BJ (cell line): ENCODE measurements at regions not wholly inside any gene's neighbourhood (a gene's known extent, or its start where the extent isn't known, plus 50 kb on each side); places are given as distances from the start of the nearest gene placed in this dataset.

Experiments
- CTCF ChIA-PET: fragments of 350-600 bp; formaldehyde crosslinking; extraction: SDS; loops from one replicate; lab custom pipeline; 2021; ENCODE audit warnings: antibody characterized with exemption, inconsistent platforms; lab: Yijun Ruan, JAX
- POLR2A ChIA-PET: fragments of 300-600 bp; sonication (Branson Sonifier 250); formaldehyde crosslinking; extraction: SDS; loops from one replicate; lab custom pipeline; 2021; ENCODE audit warnings: antibody characterized with exemption; lab: Charles Lee
- DNase-seq: peaks from one replicate; pipeline ENCODE4 v3.0.0-alpha.2; 2011; ENCODE audit warnings: low read depth
- H3K27me3 ChIP-seq: 2 replicates; pipeline ENCODE4 v1.6.0; 2011; ENCODE audit warnings: low read length; ENCODE audit not compliant: control insufficient read depth, insufficient read depth
- H3K36me3 ChIP-seq: 2 replicates; pipeline ENCODE4 v1.5.1; 2011; ENCODE audit warnings: low read length; ENCODE audit not compliant: control insufficient read depth, insufficient read depth
- H3K4me3 ChIP-seq: 2 replicates; pipeline ENCODE4 v1.5.1; 2011; ENCODE audit warnings: low read depth, mild to moderate bottlenecking, control low read depth, low read length
- TF ChIP-seq, protein P1 (sequence below): IDR thresholded peaks from 2 replicates; pipeline ENCODE4 v1.5.1; 2011; ENCODE audit warnings: low read depth, mild to moderate bottlenecking, control low read depth, inconsistent platforms, low read length, moderate library complexity; ENCODE audit not compliant: insufficient read depth

DNA sequence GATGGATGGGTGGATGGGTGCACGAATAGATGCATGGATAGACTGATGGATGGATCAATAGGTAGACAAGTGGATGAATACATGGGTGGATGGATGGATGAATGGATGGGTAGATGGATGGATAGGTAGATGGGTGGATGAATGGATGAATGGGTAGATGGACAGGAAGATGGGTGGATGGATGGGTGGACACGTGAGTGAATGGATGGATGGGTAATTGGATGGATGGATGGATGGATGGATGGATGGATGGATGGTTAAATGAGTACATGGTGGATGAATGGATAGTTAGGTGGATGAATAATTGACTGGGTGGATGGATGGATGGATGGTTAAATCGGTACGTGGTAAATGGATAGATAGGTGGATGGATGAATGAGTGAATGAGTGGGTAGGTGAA is 89.7 kb upstream of the ZNF469 start:
- TF ChIP-seq, protein P1, sequence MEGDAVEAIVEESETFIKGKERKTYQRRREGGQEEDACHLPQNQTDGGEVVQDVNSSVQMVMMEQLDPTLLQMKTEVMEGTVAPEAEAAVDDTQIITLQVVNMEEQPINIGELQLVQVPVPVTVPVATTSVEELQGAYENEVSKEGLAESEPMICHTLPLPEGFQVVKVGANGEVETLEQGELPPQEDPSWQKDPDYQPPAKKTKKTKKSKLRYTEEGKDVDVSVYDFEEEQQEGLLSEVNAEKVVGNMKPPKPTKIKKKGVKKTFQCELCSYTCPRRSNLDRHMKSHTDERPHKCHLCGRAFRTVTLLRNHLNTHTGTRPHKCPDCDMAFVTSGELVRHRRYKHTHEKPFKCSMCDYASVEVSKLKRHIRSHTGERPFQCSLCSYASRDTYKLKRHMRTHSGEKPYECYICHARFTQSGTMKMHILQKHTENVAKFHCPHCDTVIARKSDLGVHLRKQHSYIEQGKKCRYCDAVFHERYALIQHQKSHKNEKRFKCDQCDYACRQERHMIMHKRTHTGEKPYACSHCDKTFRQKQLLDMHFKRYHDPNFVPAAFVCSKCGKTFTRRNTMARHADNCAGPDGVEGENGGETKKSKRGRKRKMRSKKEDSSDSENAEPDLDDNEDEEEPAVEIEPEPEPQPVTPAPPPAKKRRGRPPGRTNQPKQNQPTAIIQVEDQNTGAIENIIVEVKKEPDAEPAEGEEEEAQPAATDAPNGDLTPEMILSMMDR = no peak
- CTCF ChIA-PET = interaction anchor here (0.9 kb wide), 1 partner anchor 8 kb away, joined by 3 read pairs; no protein-coding TSS in a partner anchor

DNA sequence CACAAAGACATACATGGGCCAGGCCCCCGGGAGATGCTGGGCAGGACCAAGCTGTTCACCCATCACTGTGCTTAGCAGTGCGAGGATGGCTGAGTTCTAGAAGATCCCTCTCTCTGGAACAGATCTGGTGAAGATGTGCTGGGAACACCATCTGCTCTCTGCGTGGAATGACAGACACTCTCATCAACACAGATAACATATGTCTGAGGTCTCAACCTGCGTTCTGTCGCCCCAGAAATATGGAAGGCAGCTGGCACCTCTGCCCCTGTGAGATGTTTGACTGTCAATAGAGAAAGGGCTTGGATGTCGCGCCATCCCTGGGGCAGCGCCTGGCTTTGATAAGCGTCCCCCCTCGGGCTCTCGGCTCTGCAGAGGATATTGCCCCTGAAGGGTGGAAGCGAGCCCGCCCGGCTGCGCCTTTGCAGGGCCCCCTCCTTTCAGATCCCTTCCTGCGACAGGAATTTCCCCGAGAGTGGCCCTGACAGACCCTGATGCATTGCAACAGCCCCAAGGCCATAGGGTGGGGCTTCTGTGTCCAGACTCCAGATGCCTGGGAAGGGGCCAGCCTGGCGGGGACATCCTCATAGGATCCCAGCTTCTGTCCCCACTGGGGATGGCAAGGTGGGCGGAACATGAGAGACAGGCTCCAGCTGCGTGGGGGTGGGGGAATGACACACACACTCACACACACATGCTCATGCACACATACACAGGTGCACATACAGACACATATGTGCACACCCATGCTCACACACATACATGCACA is 86.9 kb upstream of the ZNF469 start:
- Histone ChIP-seq H3K27me3 (no peaks in the 10 kb centered on the region), H3K4me3 (no peak overlapping the region), H3K36me3 (no peaks in the 10 kb centered on the region)
- TF ChIP-seq, protein P1 = no peak
- DNase-seq = no peak
- ChIA-PET CTCF (interaction anchor here (0.9 kb wide), 1 partner anchor 9 kb away, joined by 4 read pairs; no protein-coding TSS in a partner anchor), POLR2A (no interaction called here)

More for the DNA sequence above, 89.7 kb upstream of the ZNF469 start:
- DNase-seq = no peak
- no peak overlapping the region for H3K4me3 ChIP-seq
- POLR2A ChIA-PET = no interaction called here
- no peaks in the 10 kb centered on the region for H3K27me3 ChIP-seq
- H3K36me3 ChIP-seq = no peaks in the 10 kb centered on the region

DNA sequence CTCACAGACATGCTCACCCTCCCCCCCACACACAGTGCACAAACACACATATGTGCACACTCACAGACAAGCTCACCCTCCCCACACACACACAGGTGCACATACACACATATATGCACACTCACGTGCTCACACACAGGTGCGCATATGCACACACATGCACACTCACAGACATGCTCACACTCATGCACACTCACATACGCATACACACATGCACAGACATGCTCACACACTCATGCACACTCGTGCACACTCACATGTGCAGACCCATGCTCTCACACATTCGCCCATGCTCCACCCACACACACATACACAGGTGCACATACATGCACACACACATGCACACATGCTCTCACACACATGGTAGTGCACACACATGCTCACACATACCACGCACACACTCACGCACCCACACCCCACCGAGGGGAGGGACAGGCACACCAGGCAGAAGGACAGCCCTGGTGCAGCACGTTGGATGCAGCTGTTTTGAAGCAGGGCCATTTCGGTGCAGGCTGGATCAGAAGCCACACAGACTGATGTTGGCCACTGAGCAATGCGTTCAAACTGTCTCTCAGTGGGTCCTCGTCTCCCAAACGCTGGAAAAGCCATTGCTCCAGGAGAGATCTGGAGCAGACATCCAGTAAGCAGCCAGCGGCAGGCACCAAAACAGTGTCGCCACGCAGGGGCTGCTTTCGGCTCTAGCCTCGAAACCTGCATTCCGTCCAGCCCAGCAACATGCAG is 86.2 kb upstream of the ZNF469 start:
- DNase-seq = no peak
- ChIA-PET CTCF (interaction anchor here (0.9 kb wide), 1 partner anchor 10 kb away, joined by 4 read pairs; no protein-coding TSS in a partner anchor), POLR2A (interaction anchor here (0.6 kb wide), 1 partner anchor 245 kb away, joined by 3 read pairs; no protein-coding TSS in a partner anchor)
- no peak overlapping the region for H3K4me3 ChIP-seq
- H3K36me3 ChIP-seq = no peaks in the 10 kb centered on the region
- H3K27me3 ChIP-seq = no peaks in the 10 kb centered on the region
- TF ChIP-seq, protein P1 = no peak

DNA sequence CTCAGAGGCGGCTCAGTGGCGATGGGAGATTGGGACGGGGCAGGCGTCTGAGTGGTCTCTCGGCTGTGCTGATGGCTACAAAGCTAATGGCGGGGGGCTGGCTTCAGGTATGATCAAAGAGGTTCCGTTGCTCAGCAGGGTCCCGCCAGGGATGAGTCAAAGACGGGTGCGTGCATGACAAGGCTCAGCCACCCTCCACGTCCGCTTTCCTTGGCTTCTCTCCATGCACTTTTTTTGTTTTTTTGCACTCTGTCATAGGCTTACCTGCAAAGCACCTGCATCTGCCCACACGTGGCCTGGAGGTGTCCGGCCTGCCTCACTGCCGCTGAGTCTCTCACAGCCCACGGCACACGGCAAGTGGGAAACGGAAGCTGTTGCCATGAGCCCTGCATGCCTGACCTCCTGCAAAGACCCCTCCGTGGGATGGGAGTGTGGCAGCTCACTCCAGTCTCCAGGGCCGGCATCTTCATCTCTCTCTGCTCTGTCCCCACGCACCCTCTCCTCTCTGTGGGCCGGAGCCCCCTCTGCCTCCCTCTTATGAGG is 85.5 kb upstream of the ZNF469 start:
- H3K4me3 ChIP-seq = no peak overlapping the region
- H3K36me3 ChIP-seq = no peaks in the 10 kb centered on the region
- DNase-seq = no peak
- CTCF ChIA-PET = interaction anchor here (0.9 kb wide), 1 partner anchor 10 kb away, joined by 4 read pairs; no protein-coding TSS in a partner anchor
- TF ChIP-seq, protein P1 = no peak
- POLR2A ChIA-PET = no interaction called here
- no peaks in the 10 kb centered on the region for H3K27me3 ChIP-seq
